WTC11 (cell line): ENCODE measurements at regions not wholly inside any gene's neighbourhood (a gene's known extent, or its start where the extent isn't known, plus 50 kb on each side); places are given as distances from the start of the nearest gene placed in this dataset.

Experiments used
- ATAC-seq: fragments of 200-7000 bp; cut with Tn5 transposase; 2 replicates; pipeline ENCODE4 v1.10.0; 2021; ENCODE audit warnings: mild to moderate bottlenecking, moderate library complexity
- CTCF ChIA-PET: fragments of 300-600 bp; sonication (Branson Sonifier 250); formaldehyde crosslinking; loops from one replicate; lab custom pipeline; 2021; ENCODE audit warnings: antibody characterized with exemption; lab: Charles Lee
- POLR2A ChIA-PET: fragments of 350-600 bp; sonication (Branson Sonifier 250); formaldehyde crosslinking; loops from one replicate; lab custom pipeline; 2021; ENCODE audit warnings: antibody characterized with exemption; lab: Charles Lee
- DNase-seq: peaks from one replicate; pipeline ENCODE4 v3.0.0; 2021; ENCODE audit warnings: low spot score
- H3K27ac Mint-ChIP-seq: 2 replicates; pipeline ENCODE4 v1.8.0; 2021; ENCODE audit warnings: mixed read lengths
- H3K27me3 Mint-ChIP-seq: 2 replicates; pipeline ENCODE4 v1.8.0; 2021; ENCODE audit warnings: low read depth, mild to moderate bottlenecking, moderate library complexity, mixed read lengths
- H3K36me3 Mint-ChIP-seq: 2 replicates; pipeline ENCODE4 v1.8.0; 2021; ENCODE audit warnings: mixed read lengths
- H3K4me1 Mint-ChIP-seq: 2 replicates; pipeline ENCODE4 v1.8.0; 2022; ENCODE audit warnings: mixed read lengths
- H3K4me3 Mint-ChIP-seq: 2 replicates; pipeline ENCODE4 v1.8.0; 2021; ENCODE audit warnings: mild to moderate bottlenecking, moderate library complexity, mixed read lengths
- H3K9me3 Mint-ChIP-seq: 2 replicates; pipeline ENCODE4 v1.8.0; 2021; ENCODE audit warnings: mixed read lengths
- ATF3 ChIP-seq: sonication (generic); formaldehyde crosslinking; conservative IDR thresholded peaks from 2 replicates; pipeline ENCODE4 v1.8.1; 2022; ENCODE audit warnings: mild to moderate bottlenecking, missing genetic modification reagents
- CBFB ChIP-seq: sonication (generic); formaldehyde crosslinking; IDR thresholded peaks from 2 replicates; pipeline ENCODE4 v1.8.1; 2022; ENCODE audit warnings: mild to moderate bottlenecking, low read depth, missing genetic modification reagents
- EMX1 ChIP-seq: fragments of 250-450 bp; sonication (Bioruptor Pico); IDR thresholded peaks from 2 replicates; pipeline ENCODE4 v1.8.0; 2021; ENCODE audit warnings: mild to moderate bottlenecking
- ETV6 ChIP-seq: sonication (generic); formaldehyde crosslinking; IDR thresholded peaks from 2 replicates; pipeline ENCODE4 v1.8.1; 2022; ENCODE audit warnings: mild to moderate bottlenecking, missing genetic modification reagents
- GABPB1 ChIP-seq: sonication (generic); formaldehyde crosslinking; IDR thresholded peaks from 2 replicates; pipeline ENCODE4 v1.8.1; 2023; ENCODE audit warnings: mild to moderate bottlenecking, missing genetic modification reagents
- GTF2I ChIP-seq: fragments of 250-450 bp; sonication (Bioruptor Pico); conservative IDR thresholded peaks from 2 replicates; pipeline ENCODE4 v1.4.0; 2021; ENCODE audit warnings: mild to moderate bottlenecking
- IRF2 ChIP-seq: sonication (generic); formaldehyde crosslinking; IDR thresholded peaks from 2 replicates; pipeline ENCODE4 v1.8.0; 2022; ENCODE audit warnings: low read depth, missing genetic modification reagents, borderline replicate concordance
- JAZF1 ChIP-seq: fragments of 250-450 bp; sonication (Bioruptor Pico); IDR thresholded peaks from 2 replicates; pipeline ENCODE4 v1.9.0; 2021; ENCODE audit warnings: moderate library complexity, mild to moderate bottlenecking, inconsistent platforms
- MXD4 ChIP-seq: fragments of 250-450 bp; sonication (Bioruptor Pico); IDR thresholded peaks from 2 replicates; pipeline ENCODE4 v1.8.0; 2021; ENCODE audit warnings: mild to moderate bottlenecking, moderate library complexity, borderline replicate concordance
- MYBL2 ChIP-seq: sonication (generic); formaldehyde crosslinking; IDR thresholded peaks from 2 replicates; pipeline ENCODE4 v1.8.1; 2023; ENCODE audit warnings: mild to moderate bottlenecking, moderate library complexity, missing genetic modification reagents
- NFE2L1 ChIP-seq: sonication (generic); formaldehyde crosslinking; IDR thresholded peaks from 2 replicates; pipeline ENCODE4 v1.8.1; 2023; ENCODE audit warnings: missing genetic modification reagents
- NFYB ChIP-seq: sonication (generic); formaldehyde crosslinking; conservative IDR thresholded peaks from 2 replicates; pipeline ENCODE4 v1.8.0; 2022; ENCODE audit warnings: low read depth, missing genetic modification reagents
- NR2C2 ChIP-seq: sonication (generic); formaldehyde crosslinking; IDR thresholded peaks from 2 replicates; pipeline ENCODE4 v1.8.0; 2022; ENCODE audit warnings: mild to moderate bottlenecking, missing genetic modification reagents
- SMAD4 ChIP-seq: sonication (generic); formaldehyde crosslinking; IDR thresholded peaks from 2 replicates; pipeline ENCODE4 v1.8.0; 2022; ENCODE audit warnings: mild to moderate bottlenecking, missing genetic modification reagents
- ZNF121 ChIP-seq: sonication (generic); formaldehyde crosslinking; IDR thresholded peaks from 2 replicates; pipeline ENCODE4 v1.8.0; 2023; ENCODE audit warnings: missing genetic modification reagents
- ZNF512 ChIP-seq: sonication (generic); formaldehyde crosslinking; IDR thresholded peaks from 2 replicates; pipeline ENCODE4 v1.8.1; 2022; ENCODE audit warnings: missing genetic modification reagents, borderline replicate concordance
- ZNF532 ChIP-seq: fragments of 250-450 bp; sonication (Bioruptor Pico); IDR thresholded peaks from 2 replicates; pipeline ENCODE4 v1.9.0; 2021; ENCODE audit warnings: mild to moderate bottlenecking, borderline replicate concordance
- TF ChIP-seq, protein P1 (sequence below): sonication (generic); formaldehyde crosslinking; IDR thresholded peaks from 2 replicates; pipeline ENCODE4 v1.8.1; 2022; ENCODE audit warnings: low read depth, missing genetic modification reagents, borderline replicate concordance
- TF ChIP-seq, protein P2 (sequence below): fragments of 250-450 bp; sonication (Bioruptor Pico); IDR thresholded peaks from 2 replicates; pipeline ENCODE4 v1.9.0; 2021; ENCODE audit warnings: mild to moderate bottlenecking
- TF ChIP-seq, protein P3 (sequence below): sonication (generic); formaldehyde crosslinking; IDR thresholded peaks from 2 replicates; pipeline ENCODE4 v1.8.1; 2023; ENCODE audit warnings: mild to moderate bottlenecking, missing genetic modification reagents, moderate library complexity
- TF ChIP-seq, protein P4 (sequence below): sonication (generic); formaldehyde crosslinking; IDR thresholded peaks from 2 replicates; pipeline ENCODE4 v1.8.0; 2023; ENCODE audit warnings: missing genetic modification reagents

GRCh38 chr1:59020151-59020997 lies 236.5 kb upstream of the JUN start (continued):
- TF ChIP-seq ZNF532 (no peak), MXD4 (CRISPR knock-in tag) (no peak), IRF2 (CRISPR knock-in tag) (no peak), NFYB (no peak), SMAD4 (no peak), NFE2L1 (CRISPR knock-in tag) (no peak), ATF3 (CRISPR knock-in tag) (no peak), GTF2I (CRISPR knock-in tag) (no peak)
- TF ChIP-seq, protein P1, sequence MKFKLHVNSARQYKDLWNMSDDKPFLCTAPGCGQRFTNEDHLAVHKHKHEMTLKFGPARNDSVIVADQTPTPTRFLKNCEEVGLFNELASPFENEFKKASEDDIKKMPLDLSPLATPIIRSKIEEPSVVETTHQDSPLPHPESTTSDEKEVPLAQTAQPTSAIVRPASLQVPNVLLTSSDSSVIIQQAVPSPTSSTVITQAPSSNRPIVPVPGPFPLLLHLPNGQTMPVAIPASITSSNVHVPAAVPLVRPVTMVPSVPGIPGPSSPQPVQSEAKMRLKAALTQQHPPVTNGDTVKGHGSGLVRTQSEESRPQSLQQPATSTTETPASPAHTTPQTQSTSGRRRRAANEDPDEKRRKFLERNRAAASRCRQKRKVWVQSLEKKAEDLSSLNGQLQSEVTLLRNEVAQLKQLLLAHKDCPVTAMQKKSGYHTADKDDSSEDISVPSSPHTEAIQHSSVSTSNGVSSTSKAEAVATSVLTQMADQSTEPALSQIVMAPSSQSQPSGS (CRISPR knock-in tag): no peak
- TF ChIP-seq, protein P2, sequence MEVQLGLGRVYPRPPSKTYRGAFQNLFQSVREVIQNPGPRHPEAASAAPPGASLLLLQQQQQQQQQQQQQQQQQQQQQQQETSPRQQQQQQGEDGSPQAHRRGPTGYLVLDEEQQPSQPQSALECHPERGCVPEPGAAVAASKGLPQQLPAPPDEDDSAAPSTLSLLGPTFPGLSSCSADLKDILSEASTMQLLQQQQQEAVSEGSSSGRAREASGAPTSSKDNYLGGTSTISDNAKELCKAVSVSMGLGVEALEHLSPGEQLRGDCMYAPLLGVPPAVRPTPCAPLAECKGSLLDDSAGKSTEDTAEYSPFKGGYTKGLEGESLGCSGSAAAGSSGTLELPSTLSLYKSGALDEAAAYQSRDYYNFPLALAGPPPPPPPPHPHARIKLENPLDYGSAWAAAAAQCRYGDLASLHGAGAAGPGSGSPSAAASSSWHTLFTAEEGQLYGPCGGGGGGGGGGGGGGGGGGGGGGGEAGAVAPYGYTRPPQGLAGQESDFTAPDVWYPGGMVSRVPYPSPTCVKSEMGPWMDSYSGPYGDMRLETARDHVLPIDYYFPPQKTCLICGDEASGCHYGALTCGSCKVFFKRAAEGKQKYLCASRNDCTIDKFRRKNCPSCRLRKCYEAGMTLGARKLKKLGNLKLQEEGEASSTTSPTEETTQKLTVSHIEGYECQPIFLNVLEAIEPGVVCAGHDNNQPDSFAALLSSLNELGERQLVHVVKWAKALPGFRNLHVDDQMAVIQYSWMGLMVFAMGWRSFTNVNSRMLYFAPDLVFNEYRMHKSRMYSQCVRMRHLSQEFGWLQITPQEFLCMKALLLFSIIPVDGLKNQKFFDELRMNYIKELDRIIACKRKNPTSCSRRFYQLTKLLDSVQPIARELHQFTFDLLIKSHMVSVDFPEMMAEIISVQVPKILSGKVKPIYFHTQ: no peak
- TF ChIP-seq, protein P3, sequence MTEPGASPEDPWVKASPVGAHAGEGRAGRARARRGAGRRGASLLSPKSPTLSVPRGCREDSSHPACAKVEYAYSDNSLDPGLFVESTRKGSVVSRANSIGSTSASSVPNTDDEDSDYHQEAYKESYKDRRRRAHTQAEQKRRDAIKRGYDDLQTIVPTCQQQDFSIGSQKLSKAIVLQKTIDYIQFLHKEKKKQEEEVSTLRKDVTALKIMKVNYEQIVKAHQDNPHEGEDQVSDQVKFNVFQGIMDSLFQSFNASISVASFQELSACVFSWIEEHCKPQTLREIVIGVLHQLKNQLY (CRISPR knock-in tag): no peak

DNA sequence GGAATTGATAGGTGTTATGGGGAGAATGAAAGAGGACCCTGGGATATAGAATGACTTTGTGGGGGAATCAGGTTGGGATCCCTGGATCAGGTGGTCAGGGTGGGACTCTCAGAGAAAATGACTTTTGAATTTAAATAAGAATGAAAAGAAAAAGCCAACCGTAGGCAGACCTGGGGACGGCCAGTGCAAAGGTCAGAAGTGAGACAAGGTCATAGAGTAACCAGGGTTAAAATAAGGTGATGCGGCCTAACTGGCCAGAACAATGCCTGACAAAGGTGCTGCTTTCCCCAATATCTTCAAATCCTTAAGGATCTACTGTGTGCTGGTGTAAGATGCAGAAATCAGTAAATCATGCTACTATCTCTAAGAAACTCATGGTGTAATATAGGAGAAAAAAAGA lies 238.4 kb upstream of the JUN start:
- DNase-seq (no peak), ATAC-seq (no peak)
- Mint-ChIP-seq H3K36me3 (peaks cover 16% of the 10 kb centered on the region), H3K4me1 (peaks cover 8% of the 10 kb centered on the region), H3K4me3 (no peak overlapping the region), H3K9me3 (peaks cover 15% of the 10 kb centered on the region), H3K27me3 (peaks cover 4% of the 10 kb centered on the region), H3K27ac (no peak overlapping the region)
- CTCF ChIA-PET: no interaction called here
- POLR2A ChIA-PET: interaction anchor here (1.0 kb wide), 1 partner anchor 9 kb away, joined by 3 read pairs; no protein-coding TSS in a partner anchor
- TF ChIP-seq JAZF1 (CRISPR knock-in tag) (no peak), GABPB1 (CRISPR knock-in tag) (no peak), ZNF121 (CRISPR knock-in tag) (no peak), ZNF512 (no peak), ETV6 (CRISPR knock-in tag) (no peak), NR2C2 (CRISPR knock-in tag) (no peak), EMX1 (CRISPR knock-in tag) (no peak), MYBL2 (no peak), CBFB (CRISPR knock-in tag) (no peak)
- TF ChIP-seq, protein P4, sequence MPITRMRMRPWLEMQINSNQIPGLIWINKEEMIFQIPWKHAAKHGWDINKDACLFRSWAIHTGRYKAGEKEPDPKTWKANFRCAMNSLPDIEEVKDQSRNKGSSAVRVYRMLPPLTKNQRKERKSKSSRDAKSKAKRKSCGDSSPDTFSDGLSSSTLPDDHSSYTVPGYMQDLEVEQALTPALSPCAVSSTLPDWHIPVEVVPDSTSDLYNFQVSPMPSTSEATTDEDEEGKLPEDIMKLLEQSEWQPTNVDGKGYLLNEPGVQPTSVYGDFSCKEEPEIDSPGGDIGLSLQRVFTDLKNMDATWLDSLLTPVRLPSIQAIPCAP (CRISPR knock-in tag): no peak
- TF ChIP-seq, protein P2: no peak
